HepG2 (cell line): ENCODE measurements at regions not wholly inside any gene's neighbourhood (a gene's known extent, or its start where the extent isn't known, plus 50 kb on each side); places are given as distances from the start of the nearest gene placed in this dataset.

Source experiments
- DRAP1 ChIP-seq: IDR thresholded peaks from 2 replicates; pipeline ENCODE4 v1.6.1; 2016; ENCODE audit warnings: missing genetic modification reagents, missing compliant biosample characterization
- HMGXB4 ChIP-seq, 2 experiments: sonication (generic) in 1 of 2; formaldehyde crosslinking in 1 of 2; IDR thresholded peaks; 2 replicates each; pipeline versions ENCODE4 v1.4.0 to v1.6.1; 2018 to 2020; ENCODE audit warnings: missing genetic modification reagents in 2 of 2, borderline replicate concordance in 1 of 2, low read depth in 1 of 2, mild to moderate bottlenecking in 1 of 2, missing biosample characterization in 1 of 2
- ISL2 ChIP-seq: sonication (generic); formaldehyde crosslinking; IDR thresholded peaks from 2 replicates; pipeline ENCODE4 v1.5.0; 2020; ENCODE audit warnings: missing genetic modification reagents
- KMT2B ChIP-seq: IDR thresholded peaks from 2 replicates; pipeline ENCODE4 v1.6.1; 2016; ENCODE audit warnings: missing genetic modification reagents, missing compliant biosample characterization
- NFIC ChIP-seq: IDR thresholded peaks from 2 replicates; pipeline ENCODE4 v1.6.1; 2012; ENCODE audit warnings: mild to moderate bottlenecking, low read length, inconsistent platforms
- NR2C2 ChIP-seq: sonication (generic); formaldehyde crosslinking; IDR thresholded peaks from 2 replicates; pipeline ENCODE4 v1.4.0; 2020; ENCODE audit warnings: missing genetic modification reagents, mild to moderate bottlenecking, moderate library complexity, borderline replicate concordance
- PHF20 ChIP-seq: sonication (generic); formaldehyde crosslinking; IDR thresholded peaks from 2 replicates; pipeline ENCODE4 v1.5.0; 2020; ENCODE audit warnings: mild to moderate bottlenecking, missing genetic modification reagents
- POGZ ChIP-seq: sonication (generic); formaldehyde crosslinking; IDR thresholded peaks from 2 replicates; pipeline ENCODE4 v1.4.0; 2020; ENCODE audit warnings: mild to moderate bottlenecking, missing genetic modification reagents
- PPARG ChIP-seq: conservative IDR thresholded peaks from 2 replicates; pipeline ENCODE4 v1.6.1; 2016; ENCODE audit warnings: missing biosample characterization, missing genetic modification reagents
- TAF1 ChIP-seq: sonication (generic); formaldehyde crosslinking; IDR thresholded peaks from 2 replicates; pipeline ENCODE4 v1.4.0; 2020; ENCODE audit warnings: missing genetic modification reagents
- TFAP4 ChIP-seq: sonication (generic); IDR thresholded peaks from 2 replicates; pipeline ENCODE4 v1.6.1; 2016; ENCODE audit warnings: low read depth, borderline replicate concordance
- ZBTB42 ChIP-seq: sonication (generic); formaldehyde crosslinking; IDR thresholded peaks from 2 replicates; pipeline ENCODE4 v1.5.0; 2020; ENCODE audit warnings: mild to moderate bottlenecking, missing genetic modification reagents
- ZFP36L1 ChIP-seq: sonication (generic); formaldehyde crosslinking; IDR thresholded peaks from 2 replicates; pipeline ENCODE4 v1.8.0; 2022; ENCODE audit warnings: mild to moderate bottlenecking, missing genetic modification reagents, moderate library complexity
- ZNF136 ChIP-seq: sonication (generic); formaldehyde crosslinking; IDR thresholded peaks from 2 replicates; pipeline ENCODE4 v1.8.1; 2022; ENCODE audit warnings: low read depth, mild to moderate bottlenecking, moderate library complexity, missing genetic modification reagents
- ZNF260 ChIP-seq: sonication (generic); formaldehyde crosslinking; IDR thresholded peaks from 2 replicates; pipeline ENCODE4 v1.4.0; 2020; ENCODE audit warnings: missing genetic modification reagents, low read depth, mild to moderate bottlenecking, borderline replicate concordance
- ZNF333 ChIP-seq: sonication (generic); formaldehyde crosslinking; IDR thresholded peaks from 2 replicates; pipeline ENCODE4 v1.4.0; 2020; ENCODE audit warnings: mild to moderate bottlenecking, missing genetic modification reagents, borderline replicate concordance
- ZSCAN20 ChIP-seq: sonication (generic); formaldehyde crosslinking; IDR thresholded peaks from 2 replicates; pipeline ENCODE4 v1.4.0; 2020; ENCODE audit warnings: missing genetic modification reagents, mild to moderate bottlenecking, borderline replicate concordance
- ZZZ3 ChIP-seq: sonication (generic); formaldehyde crosslinking; IDR thresholded peaks from 2 replicates; pipeline ENCODE4 v1.4.0; 2020; ENCODE audit warnings: missing genetic modification reagents, mild to moderate bottlenecking, borderline replicate concordance
- TF ChIP-seq, protein P1 (sequence below): sonication (generic); formaldehyde crosslinking; IDR thresholded peaks from 2 replicates; pipeline ENCODE4 v1.9.0; 2021; ENCODE audit warnings: missing genetic modification reagents, mild to moderate bottlenecking, borderline replicate concordance
- TF ChIP-seq, protein P2 (sequence below): sonication (generic); formaldehyde crosslinking; IDR thresholded peaks from 2 replicates; pipeline ENCODE4 v1.5.1; 2020; ENCODE audit warnings: missing genetic modification reagents, mild to moderate bottlenecking, borderline replicate concordance
- TF ChIP-seq, protein P3 (sequence below): sonication (generic); formaldehyde crosslinking; IDR thresholded peaks from 2 replicates; pipeline ENCODE4 v1.5.0; 2020; ENCODE audit warnings: missing genetic modification reagents
- TF ChIP-seq, protein P4 (sequence below): sonication (generic); formaldehyde crosslinking; IDR thresholded peaks from 2 replicates; pipeline ENCODE4 v1.5.0; 2020; ENCODE audit warnings: mild to moderate bottlenecking, low read depth, missing genetic modification reagents, borderline replicate concordance

- TF ChIP-seq HMGXB4 (CRISPR knock-in tag; IDR thresholded peaks at IDR 0.05; ENCODE audit: borderline replicate concordance in 1 of 2, low read depth in 1 of 2) (peak in 1 of 2 experiments; percentile 42; a peak in 1 of 4 replicates), ZNF260 (CRISPR knock-in tag) (no peak), ZSCAN20 (CRISPR knock-in tag) (no peak), PHF20 (CRISPR knock-in tag) (peak; percentile 63), ZBTB42 (CRISPR knock-in tag) (no peak), POGZ (CRISPR knock-in tag) (peak; percentile 88), TFAP4 (peak; percentile 93), PPARG (CRISPR knock-in tag) (peak; percentile 55; the same call in 1 of the 2 replicates), NFIC (peak; percentile 32; the same call in 1 of the 2 replicates), KMT2B (CRISPR knock-in tag) (peak; percentile 58; the same call in 1 of the 2 replicates), ZFP36L1 (CRISPR knock-in tag) (0 out of 2 replicates have a peak, but pooled peaks have one; percentile 27), DRAP1 (CRISPR knock-in tag) (peak; percentile 39; the same call in 1 of the 2 replicates), ZNF333 (no peak), ZZZ3 (CRISPR knock-in tag) (peak; percentile 36; the same call in 1 of the 2 replicates), TAF1 (CRISPR knock-in tag) (no peak), ZNF136 (CRISPR knock-in tag) (peak; percentile 73; the same call in 1 of the 2 replicates), ISL2 (CRISPR knock-in tag) (peak; percentile 49; the same call in 1 of the 2 replicates), NR2C2 (CRISPR knock-in tag) (peak; percentile 28; the same call in 1 of the 2 replicates)
- TF ChIP-seq, protein P1, sequence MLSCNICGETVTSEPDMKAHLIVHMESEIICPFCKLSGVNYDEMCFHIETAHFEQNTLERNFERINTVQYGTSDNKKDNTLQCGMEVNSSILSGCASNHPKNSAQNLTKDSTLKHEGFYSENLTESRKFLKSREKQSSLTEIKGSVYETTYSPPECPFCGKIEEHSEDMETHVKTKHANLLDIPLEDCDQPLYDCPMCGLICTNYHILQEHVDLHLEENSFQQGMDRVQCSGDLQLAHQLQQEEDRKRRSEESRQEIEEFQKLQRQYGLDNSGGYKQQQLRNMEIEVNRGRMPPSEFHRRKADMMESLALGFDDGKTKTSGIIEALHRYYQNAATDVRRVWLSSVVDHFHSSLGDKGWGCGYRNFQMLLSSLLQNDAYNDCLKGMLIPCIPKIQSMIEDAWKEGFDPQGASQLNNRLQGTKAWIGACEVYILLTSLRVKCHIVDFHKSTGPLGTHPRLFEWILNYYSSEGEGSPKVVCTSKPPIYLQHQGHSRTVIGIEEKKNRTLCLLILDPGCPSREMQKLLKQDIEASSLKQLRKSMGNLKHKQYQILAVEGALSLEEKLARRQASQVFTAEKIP (CRISPR knock-in tag) = no peak
- TF ChIP-seq, protein P2, sequence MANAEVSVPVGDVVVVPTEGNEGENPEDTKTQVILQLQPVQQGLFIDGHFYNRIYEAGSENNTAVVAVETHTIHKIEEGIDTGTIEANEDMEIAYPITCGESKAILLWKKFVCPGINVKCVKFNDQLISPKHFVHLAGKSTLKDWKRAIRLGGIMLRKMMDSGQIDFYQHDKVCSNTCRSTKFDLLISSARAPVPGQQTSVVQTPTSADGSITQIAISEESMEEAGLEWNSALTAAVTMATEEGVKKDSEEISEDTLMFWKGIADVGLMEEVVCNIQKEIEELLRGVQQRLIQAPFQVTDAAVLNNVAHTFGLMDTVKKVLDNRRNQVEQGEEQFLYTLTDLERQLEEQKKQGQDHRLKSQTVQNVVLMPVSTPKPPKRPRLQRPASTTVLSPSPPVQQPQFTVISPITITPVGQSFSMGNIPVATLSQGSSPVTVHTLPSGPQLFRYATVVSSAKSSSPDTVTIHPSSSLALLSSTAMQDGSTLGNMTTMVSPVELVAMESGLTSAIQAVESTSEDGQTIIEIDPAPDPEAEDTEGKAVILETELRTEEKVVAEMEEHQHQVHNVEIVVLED (CRISPR knock-in tag) = no peak
- TF ChIP-seq, protein P3, sequence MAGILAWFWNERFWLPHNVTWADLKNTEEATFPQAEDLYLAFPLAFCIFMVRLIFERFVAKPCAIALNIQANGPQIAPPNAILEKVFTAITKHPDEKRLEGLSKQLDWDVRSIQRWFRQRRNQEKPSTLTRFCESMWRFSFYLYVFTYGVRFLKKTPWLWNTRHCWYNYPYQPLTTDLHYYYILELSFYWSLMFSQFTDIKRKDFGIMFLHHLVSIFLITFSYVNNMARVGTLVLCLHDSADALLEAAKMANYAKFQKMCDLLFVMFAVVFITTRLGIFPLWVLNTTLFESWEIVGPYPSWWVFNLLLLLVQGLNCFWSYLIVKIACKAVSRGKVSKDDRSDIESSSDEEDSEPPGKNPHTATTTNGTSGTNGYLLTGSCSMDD (CRISPR knock-in tag) = 0 out of 2 replicates have a peak, but pooled peaks have one; percentile 35
- TF ChIP-seq, protein P4, sequence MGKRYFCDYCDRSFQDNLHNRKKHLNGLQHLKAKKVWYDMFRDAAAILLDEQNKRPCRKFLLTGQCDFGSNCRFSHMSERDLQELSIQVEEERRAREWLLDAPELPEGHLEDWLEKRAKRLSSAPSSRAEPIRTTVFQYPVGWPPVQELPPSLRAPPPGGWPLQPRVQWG (CRISPR knock-in tag) = no peak
These were observed 136.2 kb downstream of the RGPD3 start (continued) for GRCh38 chr2:106332054-106332453.
